T-cell (primary cell): ENCODE measurements at regions not wholly inside any gene's neighbourhood (a gene's known extent, or its start where the extent isn't known, plus 50 kb on each side); places are given as distances from the start of the nearest gene placed in this dataset.

Source experiments
- ATAC-seq, 4 experiments: fragments of 200-7000 bp in 3 of 4; fragments of 150-1000 bp in 1 of 4; cut with Tn5 transposase; replicated peaks in 1 of 4; 1 replicate in 3 of 4; 2 replicates in 1 of 4; pipeline ENCODE4 v1.10.0; 2021; ENCODE audit warnings: moderate library complexity in 3 of 4, mild to moderate bottlenecking in 2 of 4, moderate number of reproducible peaks in 1 of 4
- CTCF ChIA-PET, 2 donors: fragments of 300-600 bp; sonication (Branson Sonifier 250); formaldehyde crosslinking; loops; one replicate each; lab custom pipeline; 2022; ENCODE audit warnings: antibody characterized with exemption in 2 of 2; lab: Charles Lee
- POLR2A ChIA-PET, 2 donors: fragments of 300-600 bp; sonication (Branson Sonifier 250); formaldehyde crosslinking; loops; one replicate each; lab custom pipeline; 2022; ENCODE audit warnings: antibody characterized with exemption in 2 of 2; lab: Charles Lee
- DNase-seq, 35 experiments: peaks; one replicate each; pipeline versions ENCODE4 v3.0.0 to v3.0.0-alpha.2; 2013 to 2023
- H3K27ac ChIP-seq: one replicate; pipeline ENCODE4 v1.5.1; 2013; ENCODE audit warnings: low read length
- H3K27me3 ChIP-seq, 2 experiments: replicated peaks in 1 of 2; 1 replicate in 1 of 2; 2 replicates in 1 of 2; pipeline versions ENCODE4 v1.6.1 to v1.7.0; 2013; ENCODE audit warnings: low read length in 1 of 2, mixed read lengths in 1 of 2; ENCODE audit not compliant: control insufficient read depth in 2 of 2, insufficient read depth in 2 of 2; ENCODE audit errors: extremely low read depth in 1 of 2
- H3K36me3 ChIP-seq, 2 donors: 1 replicate in 1 of 2; 2 replicates in 1 of 2; pipeline versions ENCODE4 v1.6.1 to v1.7.0; 2013; ENCODE audit warnings: low read length in 1 of 2; ENCODE audit not compliant: control insufficient read depth in 2 of 2, insufficient read depth in 1 of 2; ENCODE audit errors: extremely low read depth in 1 of 2
- H3K4me1 ChIP-seq, 2 experiments: 1 replicate in 1 of 2; 2 replicates in 1 of 2; pipeline versions ENCODE4 v1.6.1 to v1.7.0; 2013; ENCODE audit warnings: low read length in 2 of 2, mixed read lengths in 1 of 2; ENCODE audit not compliant: insufficient read depth in 2 of 2, control insufficient read depth in 1 of 2; ENCODE audit errors: extremely low read depth in 1 of 2
- H3K4me3 ChIP-seq, 2 donors: 1 replicate in 1 of 2; 2 replicates in 1 of 2; pipeline versions ENCODE4 v1.5.1 to v1.7.0; 2013; ENCODE audit warnings: mild to moderate bottlenecking in 2 of 2, low read length in 1 of 2, moderate library complexity in 1 of 2; ENCODE audit not compliant: control insufficient read depth in 1 of 2; ENCODE audit errors: extremely low read depth in 1 of 2
- H3K9me3 ChIP-seq: 2 replicates; pipeline ENCODE4 v1.7.0; 2013
- H3K27ac Mint-ChIP-seq, 2 donors: one replicate each; pipeline ENCODE4 v1.8.0; 2020 to 2021; ENCODE audit warnings: mild to moderate bottlenecking in 2 of 2, mixed read lengths in 2 of 2
- H3K27me3 Mint-ChIP-seq, 2 donors: one replicate each; pipeline ENCODE4 v1.8.0; 2021 to 2022; ENCODE audit warnings: mixed read lengths in 2 of 2
- H3K36me3 Mint-ChIP-seq: one replicate; pipeline ENCODE4 v1.8.0; 2021; ENCODE audit warnings: mixed read lengths
- H3K4me1 Mint-ChIP-seq, 3 donors: one replicate each; pipeline ENCODE4 v1.8.0; 2020 to 2022; ENCODE audit warnings: mixed read lengths in 3 of 3, mild to moderate bottlenecking in 1 of 3
- H3K4me3 Mint-ChIP-seq, 3 donors: one replicate each; pipeline ENCODE4 v1.8.0; 2020 to 2022; ENCODE audit warnings: mild to moderate bottlenecking in 3 of 3, mixed read lengths in 3 of 3, moderate library complexity in 3 of 3
- H3K9me3 Mint-ChIP-seq, 3 donors: one replicate each; pipeline ENCODE4 v1.8.0; 2020 to 2022; ENCODE audit warnings: mixed read lengths in 3 of 3
- WGBS: methylation state at CpG from one replicate; pipeline ENCODE4 v1.1.5; 2013; ENCODE audit warnings: missing lambda C conversion rate; ENCODE audit not compliant: insufficient coverage; 5-methylcytosine and 5-hydroxymethylcytosine counted together

DNA sequence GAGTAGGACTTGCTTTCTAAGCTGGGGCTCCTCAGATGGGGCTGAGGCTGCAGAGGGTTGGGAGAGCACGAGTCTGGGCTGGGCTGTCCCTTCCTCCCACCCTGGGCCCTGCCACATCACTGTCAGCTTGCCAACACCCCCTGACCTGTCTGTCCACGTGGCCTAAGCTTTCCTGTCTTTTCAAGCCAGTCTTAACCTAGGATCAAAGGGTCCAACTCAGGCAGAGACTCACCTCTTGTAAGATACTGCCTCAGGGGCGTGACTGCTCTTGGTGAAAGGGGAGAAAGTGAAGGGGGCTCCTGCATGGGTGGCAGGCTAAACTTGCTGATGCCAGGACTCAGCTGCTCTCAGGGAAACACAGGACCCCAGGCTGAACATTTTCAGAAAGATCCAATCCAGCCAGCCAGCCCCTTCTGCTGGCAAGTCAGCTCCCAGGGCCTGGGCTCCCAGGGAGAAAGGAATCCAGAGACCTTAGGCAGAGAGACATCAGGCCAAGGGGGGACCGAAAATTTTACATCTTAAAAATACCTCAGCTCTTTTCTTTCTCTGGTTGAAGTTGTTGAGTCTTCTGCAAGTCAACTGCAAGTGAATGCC lies 144.2 kb upstream of the ID2 start:
- H3K4me1 ChIP-seq: peaks cover 3 to 55% of the 10 kb centered on the region in 2 experiments
- H3K27me3 ChIP-seq: no peaks in the 10 kb centered on the region
- no peaks in the 10 kb centered on the region for H3K9me3 Mint-ChIP-seq
- H3K4me1 Mint-ChIP-seq: peaks cover 34 to 51% (median 34%) of the 10 kb centered on the region in 3 donors
- H3K27ac Mint-ChIP-seq: no peak overlapping the region
- no peak overlapping the region for H3K4me3 Mint-ChIP-seq
- 75% methylated on average over 1 of the region's 4 CpGs for WGBS
- DNase-seq (peak in 1 of 35 experiments; percentile 9), ATAC-seq (no peak)
- CTCF ChIA-PET: no interaction called here
- no peaks in the 10 kb centered on the region for H3K9me3 ChIP-seq
- no peaks in the 10 kb centered on the region for H3K36me3 Mint-ChIP-seq
- H3K4me3 ChIP-seq: no peak overlapping the region
- no peaks in the 10 kb centered on the region for H3K27me3 Mint-ChIP-seq
- H3K27ac ChIP-seq: no peak overlapping the region
- POLR2A ChIA-PET: interaction anchor here in 1 of 2 donors (0.6 to 1.0 kb wide), 2 partner anchors 15 to 39 kb away, joined by 3 to 9 read pairs; no protein-coding TSS in a partner anchor
- H3K36me3 ChIP-seq: no peaks in the 10 kb centered on the region

- H3K9me3 ChIP-seq: no peaks in the 10 kb centered on the region
- DNase-seq: no peak
- no peak overlapping the region for H3K27ac ChIP-seq
- Mint-ChIP-seq H3K4me1 (peaks cover 35 to 59% (median 41%) of the 10 kb centered on the region in 3 donors), H3K27ac (peak overlapping the region in 1 of 2 donors; percentile 6), H3K4me3 (no peak overlapping the region), H3K27me3 (no peaks in the 10 kb centered on the region), H3K9me3 (no peaks in the 10 kb centered on the region), H3K36me3 (no peaks in the 10 kb centered on the region)
- no peaks in the 10 kb centered on the region for H3K36me3 ChIP-seq
- ChIA-PET POLR2A (interaction anchor here in 1 of 2 donors (1.0 kb wide), 1 partner anchor 40 kb away, joined by 3 read pairs; no protein-coding TSS in a partner anchor), CTCF (no interaction called here)
- WGBS: 96% methylated on average over 5 of the region's 9 CpGs
- no peak overlapping the region for H3K4me3 ChIP-seq
- H3K27me3 ChIP-seq: no peaks in the 10 kb centered on the region
- no peak for ATAC-seq
- H3K4me1 ChIP-seq: peaks cover 3 to 63% of the 10 kb centered on the region in 2 experiments
These were observed 143.3 kb upstream of the ID2 start for GRCh38 chr2:8538531-8538930.

DNA sequence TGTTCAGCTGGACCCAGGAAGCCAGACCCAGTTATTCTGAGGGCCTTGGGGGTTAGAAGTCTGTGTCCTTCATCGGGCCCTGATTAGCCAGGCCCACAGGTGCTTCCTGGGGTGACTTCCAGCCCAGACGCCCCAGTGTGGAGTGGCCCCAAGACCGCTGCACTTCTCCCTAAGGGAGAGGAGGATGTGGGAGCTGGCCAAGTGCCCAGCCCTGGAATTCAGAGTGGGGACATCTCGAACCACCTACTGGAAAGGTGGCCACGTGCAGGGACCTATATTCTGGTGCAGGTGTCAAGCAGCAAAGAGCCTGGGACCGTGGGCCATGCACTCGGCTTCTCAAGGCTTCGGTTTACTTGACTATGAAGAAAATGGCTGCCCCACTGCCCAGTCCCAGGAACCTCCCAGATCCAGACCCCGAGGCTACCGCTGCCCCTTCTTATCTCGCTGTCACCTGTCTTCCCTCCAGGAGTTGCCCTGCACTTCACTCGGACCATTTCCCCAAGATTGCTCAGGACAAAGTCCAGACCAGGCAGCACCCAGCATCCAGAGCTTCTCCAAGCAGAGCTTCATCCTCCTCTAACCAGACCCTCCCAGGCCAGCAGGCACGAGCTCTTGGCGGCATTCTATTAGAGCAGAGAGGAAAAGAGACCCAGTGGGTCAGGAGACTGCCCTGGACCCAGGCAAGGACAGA lies 142.8 kb upstream of the ID2 start:
- 90% methylated on average over 13 of the region's 14 CpGs for WGBS
- ChIA-PET CTCF (no interaction called here), POLR2A (interaction anchor here in 1 of 2 donors (1.0 kb wide), 1 partner anchor 41 kb away, joined by 3 read pairs; no protein-coding TSS in a partner anchor)
- H3K36me3 ChIP-seq: no peaks in the 10 kb centered on the region
- peak in 1 of 35 experiments; percentile 7 for DNase-seq
- H3K27ac ChIP-seq: no peak overlapping the region
- Mint-ChIP-seq H3K27ac (no peak overlapping the region), H3K36me3 (no peaks in the 10 kb centered on the region), H3K27me3 (no peaks in the 10 kb centered on the region), H3K9me3 (no peaks in the 10 kb centered on the region), H3K4me1 (peaks cover 41 to 65% (median 47%) of the 10 kb centered on the region in 3 donors), H3K4me3 (no peak overlapping the region)
- no peaks in the 10 kb centered on the region for H3K9me3 ChIP-seq
- peaks cover 3 to 69% of the 10 kb centered on the region in 2 experiments for H3K4me1 ChIP-seq
- H3K27me3 ChIP-seq: no peaks in the 10 kb centered on the region
- ATAC-seq: no peak
- H3K4me3 ChIP-seq: no peak overlapping the region

DNA sequence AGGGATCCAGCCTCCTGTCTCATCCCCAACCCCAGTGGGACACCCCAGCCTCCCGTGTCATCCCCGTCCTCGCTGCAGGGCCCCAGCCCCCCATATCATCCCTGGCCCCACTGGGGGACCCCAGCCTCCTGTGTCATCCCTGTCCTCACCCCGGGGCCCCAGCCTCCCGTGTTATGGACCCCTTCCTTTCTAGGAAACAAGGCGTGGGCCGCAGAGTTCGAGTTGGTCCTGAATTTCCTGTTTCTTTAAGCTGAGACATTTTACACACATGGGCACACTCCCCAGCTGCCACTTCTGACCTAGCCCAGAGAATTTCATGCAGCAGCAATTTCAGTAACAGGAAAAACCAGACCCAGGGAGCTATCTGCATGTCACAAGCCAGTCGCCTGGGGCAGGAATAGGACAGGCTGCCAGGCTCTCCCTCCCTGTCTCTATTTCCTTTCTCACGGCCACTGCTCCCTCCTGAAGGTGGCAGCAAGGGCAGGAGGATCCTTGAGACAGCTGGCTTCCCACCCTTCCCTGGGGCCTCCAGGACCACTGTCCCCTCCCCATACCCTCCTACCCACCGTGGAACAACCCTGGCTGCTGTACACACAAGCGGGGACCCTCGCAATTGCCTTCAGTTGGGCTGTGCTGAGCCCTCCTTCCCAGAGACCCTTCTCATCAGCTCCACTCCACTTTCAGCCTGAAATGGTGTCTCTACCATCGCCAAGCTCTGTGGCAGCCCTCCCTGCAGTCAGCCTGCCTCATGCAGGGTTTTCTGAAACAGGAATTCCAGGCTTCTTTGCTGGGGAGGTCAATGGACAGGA lies 141.9 kb upstream of the ID2 start:
- no peak for DNase-seq

GRCh38 chr2:8540552-8541055 lies 141.3 kb upstream of the ID2 start:
- POLR2A ChIA-PET: no interaction called here
- no CpG with 5 or more reads among the region's 2 CpGs for WGBS

More for the DNA sequence above, 141.9 kb upstream of the ID2 start:
- Histone ChIP-seq H3K27ac (no peak overlapping the region), H3K4me3 (no peak overlapping the region), H3K4me1 (peaks cover 6 to 78% of the 10 kb centered on the region in 2 experiments), H3K27me3 (no peaks in the 10 kb centered on the region), H3K36me3 (no peaks in the 10 kb centered on the region), H3K9me3 (no peaks in the 10 kb centered on the region)
- Mint-ChIP-seq H3K4me1 (peaks cover 50 to 74% (median 56%) of the 10 kb centered on the region in 3 donors), H3K27me3 (no peaks in the 10 kb centered on the region), H3K4me3 (no peak overlapping the region), H3K36me3 (no peaks in the 10 kb centered on the region), H3K27ac (peak overlapping the region in 1 of 2 donors; percentile 31), H3K9me3 (no peaks in the 10 kb centered on the region)
- ATAC-seq: no peak
- POLR2A ChIA-PET: no interaction called here
- CTCF ChIA-PET: no interaction called here
- 59% methylated on average over 13 of the region's 14 CpGs for WGBS

GRCh38 chr2:8541223-8541622 lies 140.6 kb upstream of the ID2 start:
- no peak overlapping the region for H3K27ac ChIP-seq
- H3K4me1 ChIP-seq: peaks cover 13 to 81% of the 10 kb centered on the region in 2 experiments
- H3K9me3 ChIP-seq: no peaks in the 10 kb centered on the region
- POLR2A ChIA-PET: no interaction called here
- H3K27me3 ChIP-seq: no peaks in the 10 kb centered on the region
- H3K4me3 ChIP-seq: no peak overlapping the region
- Mint-ChIP-seq H3K4me3 (peak overlapping the region in 1 of 3 donors; percentile 39), H3K27me3 (no peaks in the 10 kb centered on the region), H3K9me3 (no peaks in the 10 kb centered on the region), H3K4me1 (peaks cover 54 to 76% (median 59%) of the 10 kb centered on the region in 3 donors), H3K36me3 (no peaks in the 10 kb centered on the region), H3K27ac (peak overlapping the region; percentile 4 to 66)
- CTCF ChIA-PET: no interaction called here
- WGBS: 55% methylated on average over 8 of the region's 8 CpGs
- DNase-seq (no peak), ATAC-seq (no peak)
- H3K36me3 ChIP-seq: no peaks in the 10 kb centered on the region

More at GRCh38 chr2:8540552-8541055, 141.3 kb upstream of the ID2 start:
- no peak overlapping the region for H3K4me3 ChIP-seq
- H3K4me1 ChIP-seq: peaks cover 12 to 81% of the 10 kb centered on the region in 2 experiments
- CTCF ChIA-PET: no interaction called here
- ATAC-seq (no peak), DNase-seq (no peak)
- no peaks in the 10 kb centered on the region for H3K27me3 ChIP-seq
- no peak overlapping the region for H3K27ac ChIP-seq
- peak overlapping the region in 1 of 2 donors; percentile 66 for H3K27ac Mint-ChIP-seq
- no peak overlapping the region for H3K4me3 Mint-ChIP-seq
- H3K27me3 Mint-ChIP-seq: no peaks in the 10 kb centered on the region
- H3K36me3 Mint-ChIP-seq: no peaks in the 10 kb centered on the region
- H3K9me3 Mint-ChIP-seq: no peaks in the 10 kb centered on the region
- no peaks in the 10 kb centered on the region for H3K36me3 ChIP-seq
- H3K9me3 ChIP-seq: no peaks in the 10 kb centered on the region
- H3K4me1 Mint-ChIP-seq: peaks cover 56 to 79% (median 60%) of the 10 kb centered on the region in 3 donors
